Prostate gland (tissue), 2 donors: ENCODE measurements at regions not wholly inside any gene's neighbourhood (a gene's known extent, or its start where the extent isn't known, plus 50 kb on each side); places are given as distances from the start of the nearest gene placed in this dataset.

Source experiments
- CTCF ChIP-seq, 4 experiments: fragments of 200-600 bp in 2 of 4; fragments of 450-650 bp in 2 of 4; sonication (generic) in 2 of 4; IDR thresholded peaks; 1 replicate in 3 of 4; 2 replicates in 1 of 4; pipeline ENCODE4 v1.5.1; 2016 to 2019; ENCODE audit warnings: antibody characterized with exemption in 4 of 4, mild to moderate bottlenecking in 2 of 4, moderate library complexity in 2 of 4
- POLR2A ChIP-seq: fragments of 450-650 bp; IDR thresholded peaks from one replicate; pipeline ENCODE4 v1.6.1; 2016; ENCODE audit warnings: antibody characterized with exemption, mild to moderate bottlenecking
- POLR2AphosphoS5 ChIP-seq: sonication (generic); formaldehyde crosslinking; IDR thresholded peaks from one replicate; pipeline ENCODE4 v1.6.1; 2017; ENCODE audit warnings: antibody characterized with exemption

GRCh38 chr6:98458708-98459107, 375.7 kb upstream of the POU3F2 start:
- TF ChIP-seq CTCF (IDR thresholded peaks at IDR 0.05): no peak
- TF ChIP-seq POLR2A: no peak
- no peak for TF ChIP-seq POLR2AphosphoS5
